Kidney tubule cell (primary cell): ENCODE measurements at regions not wholly inside any gene's neighbourhood (a gene's known extent, or its start where the extent isn't known, plus 50 kb on each side); places are given as distances from the start of the nearest gene placed in this dataset.

Experiments used
- DNase-seq: peaks from one replicate; pipeline ENCODE4 v3.0.0-alpha.2; 2018; ENCODE audit warnings: low spot score

GRCh38 chr2:199707593-199708185 lies 143.3 kb downstream of the FTCDNL1 start:
- DNase-seq: no peak

DNA sequence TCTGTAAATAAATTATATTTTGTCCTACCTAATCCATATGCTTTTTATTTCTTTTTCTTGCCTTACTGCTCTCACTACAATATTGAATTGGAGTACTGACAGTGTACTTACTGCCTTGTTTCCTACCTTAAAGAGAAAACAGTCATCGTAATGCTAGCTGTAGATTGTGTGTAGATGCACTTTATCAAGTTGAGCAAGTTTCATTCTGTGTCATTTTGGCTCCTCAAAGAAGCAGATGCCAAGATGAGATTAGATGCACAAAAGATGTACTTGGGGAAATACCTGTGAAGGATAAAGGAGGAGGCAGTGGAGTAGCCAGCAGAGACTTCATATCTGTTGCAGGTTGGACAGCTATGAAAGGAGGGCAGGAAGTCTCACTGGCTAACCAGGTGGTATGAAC lies 145.5 kb downstream of the FTCDNL1 start:
- no peak for DNase-seq

- DNase-seq: peak; percentile 43
These were observed 146.4 kb downstream of the FTCDNL1 start for GRCh38 chr2:199704358-199705238.

DNA sequence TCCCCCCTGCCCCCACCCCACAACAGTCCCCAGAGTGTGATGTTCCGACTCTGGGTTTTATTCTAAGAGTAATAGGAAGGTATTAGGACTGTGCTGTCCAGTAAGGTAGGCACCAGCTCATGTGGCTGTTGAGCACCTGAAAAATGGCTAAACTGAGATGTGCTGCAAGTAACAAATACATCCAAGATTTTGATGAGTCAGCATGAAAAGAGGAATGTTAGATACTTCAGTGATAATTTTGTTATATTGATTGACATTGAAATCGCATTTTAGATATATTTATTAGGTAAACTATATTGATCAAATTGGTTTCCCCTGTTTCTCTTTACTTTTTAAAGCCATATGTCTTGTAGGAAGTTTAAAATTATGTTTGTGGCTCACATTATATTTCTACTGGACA lies 147.8 kb downstream of the FTCDNL1 start:
- DNase-seq: no peak

DNA sequence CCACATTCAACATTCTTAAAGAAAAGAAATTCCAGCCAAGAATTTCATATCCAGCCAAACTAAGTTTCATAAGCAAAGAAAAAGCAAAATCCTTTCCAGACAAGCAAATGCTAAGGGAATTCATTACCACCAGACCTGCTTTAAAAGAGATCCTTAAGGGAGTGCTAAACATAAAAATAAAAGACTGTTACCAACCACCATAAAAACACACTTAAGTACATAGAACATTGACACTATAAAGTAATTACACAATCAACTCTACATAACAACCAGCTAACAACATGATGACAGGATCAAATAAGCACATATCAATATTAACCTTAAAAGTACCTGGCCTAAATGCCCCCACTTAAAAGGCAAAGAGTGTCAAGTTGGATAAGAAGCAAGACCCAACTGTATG lies 153.5 kb downstream of the FTCDNL1 start:
- DNase-seq: no peak

GRCh38 chr2:199696048-199696447 lies 154.9 kb downstream of the FTCDNL1 start:
- no peak for DNase-seq

- no peak for DNase-seq
These were observed 157.1 kb downstream of the FTCDNL1 start for GRCh38 chr2:199693861-199694260.

DNA sequence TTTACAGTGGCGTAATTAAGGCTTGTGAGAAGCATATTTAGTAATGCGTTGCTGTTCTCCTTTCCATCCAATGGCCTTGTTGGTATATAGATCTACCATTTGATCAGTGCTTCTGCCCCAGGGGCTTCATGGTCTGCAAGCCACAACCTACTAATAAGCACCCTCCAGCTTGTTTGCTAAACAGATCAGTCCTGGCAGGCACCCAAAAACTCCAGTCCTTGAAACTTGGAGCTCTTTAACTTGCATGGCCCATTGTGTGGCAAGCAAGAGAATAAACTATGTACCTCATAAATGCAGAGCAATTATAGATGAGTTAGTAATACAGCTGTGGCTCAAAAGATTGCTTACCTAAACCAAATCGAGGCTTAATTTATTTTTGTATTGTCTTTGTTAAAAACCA lies 158.5 kb downstream of the FTCDNL1 start:
- no peak for DNase-seq

DNA sequence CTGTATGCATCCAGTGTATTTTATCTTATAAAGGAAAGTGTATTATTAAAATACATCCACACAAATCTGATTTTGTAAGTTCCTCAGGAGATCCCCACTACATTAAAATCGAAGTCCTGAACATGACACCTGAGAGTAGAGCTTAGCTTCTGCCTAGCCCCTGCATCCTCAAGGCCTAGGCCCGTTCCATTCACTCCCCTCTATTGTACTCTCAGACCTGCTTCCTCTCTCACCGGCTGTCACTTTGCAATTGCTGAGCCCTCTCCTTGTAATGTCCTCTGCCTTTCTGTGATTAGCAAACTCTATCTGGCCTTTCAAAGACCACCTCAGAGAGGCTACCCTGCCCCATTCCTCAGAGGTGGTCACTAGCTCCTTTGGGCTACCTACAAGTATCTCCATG lies 160.8 kb downstream of the FTCDNL1 start:
- DNase-seq: no peak

DNA sequence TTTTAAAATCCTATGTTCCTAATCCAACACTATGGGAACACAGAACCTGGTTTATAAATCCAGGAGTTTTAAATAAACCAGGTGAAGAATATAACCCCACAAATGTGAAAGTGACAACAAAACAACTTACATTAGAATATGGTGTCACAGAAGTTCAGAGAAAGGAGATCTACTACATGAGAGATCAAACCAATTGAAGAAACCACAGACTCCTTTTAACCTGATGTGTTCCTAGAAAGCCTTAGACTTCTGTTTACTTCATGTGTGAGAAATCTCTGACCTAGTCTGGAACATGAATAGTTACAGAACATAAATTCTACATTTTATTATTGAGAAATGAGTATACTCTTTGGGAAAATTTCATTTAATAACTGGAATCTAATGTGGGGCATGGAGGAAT lies 165.3 kb downstream of the FTCDNL1 start:
- no peak for DNase-seq

DNA sequence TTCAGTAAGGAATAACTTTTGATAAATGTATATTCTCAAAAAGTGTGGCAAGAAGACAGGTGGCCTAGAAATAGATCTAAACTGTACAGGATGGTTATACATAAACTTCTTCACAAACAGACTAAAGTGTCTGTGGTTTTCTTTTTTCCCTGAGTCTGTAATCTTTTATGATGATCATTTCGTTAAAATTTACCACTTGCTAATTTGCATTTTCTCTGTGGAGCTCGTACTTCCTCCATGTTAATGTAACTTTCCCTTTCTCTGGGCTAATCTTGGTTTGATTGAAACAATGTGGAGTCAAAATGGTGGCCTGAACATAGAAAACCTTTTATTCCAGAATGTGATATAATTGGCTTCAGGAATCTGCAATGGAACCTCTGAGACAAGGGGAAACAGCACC lies 166.2 kb downstream of the FTCDNL1 start:
- DNase-seq: no peak

DNA sequence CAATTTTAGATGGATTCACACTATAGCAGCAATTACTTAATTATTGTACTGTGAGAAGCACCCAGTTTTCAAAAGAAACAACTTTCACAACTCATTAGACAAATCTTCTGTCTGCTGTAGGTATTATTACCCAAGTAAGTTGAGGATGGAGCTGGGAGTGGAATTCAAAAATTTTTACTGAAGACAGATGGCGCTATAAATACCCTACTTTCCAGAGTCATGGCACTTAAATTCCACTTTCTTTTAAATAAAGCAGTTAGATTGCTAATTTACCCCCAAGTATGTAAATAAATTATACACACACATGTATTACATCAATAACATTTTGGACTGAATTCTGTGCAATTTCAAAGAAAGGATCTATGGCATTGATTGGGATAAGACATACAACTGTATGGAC lies 166.8 kb downstream of the FTCDNL1 start:
- no peak for DNase-seq

- no peak for DNase-seq
These were observed 169.0 kb downstream of the FTCDNL1 start for GRCh38 chr2:199682001-199682400.

GRCh38 chr2:199680482-199680881 lies 170.5 kb downstream of the FTCDNL1 start:
- DNase-seq: no peak

DNA sequence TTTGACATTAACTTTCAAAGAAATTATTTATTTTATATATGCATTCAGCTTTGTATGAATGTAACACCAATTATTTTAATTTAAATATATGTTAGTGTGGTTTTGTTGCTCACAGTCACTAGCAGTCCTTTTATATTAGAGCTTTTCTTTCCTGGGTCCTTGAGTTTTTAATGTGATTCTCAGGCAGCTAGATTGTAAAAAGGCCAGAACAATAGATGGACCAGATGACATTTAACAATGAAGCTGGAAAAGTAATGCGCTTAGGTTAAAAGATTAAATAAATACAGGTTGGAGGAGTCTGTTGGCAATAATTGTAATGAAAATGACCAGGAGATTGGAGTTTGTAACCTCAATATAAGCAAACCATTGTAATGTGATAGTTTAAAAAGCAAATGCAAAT lies 171.1 kb downstream of the FTCDNL1 start:
- no peak for DNase-seq

GRCh38 chr2:199677881-199678280 lies 173.1 kb downstream of the FTCDNL1 start:
- DNase-seq: no peak

GRCh38 chr2:199668645-199669044 lies 182.3 kb downstream of the FTCDNL1 start:
- no peak for DNase-seq

- DNase-seq: peak; percentile 3
These were observed 187.8 kb downstream of the FTCDNL1 start for GRCh38 chr2:199663157-199663556.

DNA sequence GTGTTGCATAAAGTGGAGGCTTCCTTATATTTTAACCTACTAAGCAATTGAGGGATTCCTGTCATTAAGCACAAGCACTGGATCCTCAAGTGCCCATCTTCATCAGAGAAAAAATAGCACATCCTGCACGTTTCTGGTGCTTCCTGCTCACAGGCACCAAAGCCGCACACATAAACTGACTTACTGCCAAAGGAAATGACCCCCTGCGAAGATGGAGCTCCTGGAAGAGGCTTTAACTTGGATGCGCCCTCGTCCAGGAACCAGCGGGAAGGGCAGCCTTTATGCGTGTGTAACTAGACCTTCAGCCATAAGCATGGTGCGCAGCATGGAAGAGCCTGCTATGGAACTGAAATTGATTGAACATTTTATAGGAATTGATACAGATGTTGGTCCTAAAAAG lies 188.7 kb downstream of the FTCDNL1 start:
- no peak for DNase-seq

- DNase-seq: no peak
These were observed 190.8 kb downstream of the FTCDNL1 start for GRCh38 chr2:199660167-199660566.

DNA sequence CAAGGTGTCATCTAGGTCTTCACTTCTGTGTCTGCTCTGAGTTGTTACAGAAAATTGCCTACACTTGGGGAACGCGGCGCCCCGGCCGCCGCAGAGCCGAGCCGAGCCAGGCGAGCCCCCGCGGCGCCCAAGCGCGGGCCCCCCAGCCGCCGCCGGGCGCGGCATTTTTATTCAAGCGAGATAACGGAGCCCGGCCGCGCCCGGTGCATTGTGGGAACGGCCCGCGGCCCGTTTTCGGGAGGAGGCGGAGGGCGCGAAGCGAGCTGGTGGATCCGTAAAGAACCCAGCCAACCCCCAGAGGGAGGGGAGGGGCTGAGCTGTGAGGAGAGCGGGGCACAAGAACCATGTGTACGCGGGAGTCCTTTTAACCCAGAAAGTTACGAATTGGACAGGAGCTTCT lies 191.8 kb downstream of the FTCDNL1 start:
- peak; percentile 18 for DNase-seq

GRCh38 chr2:199646439-199646838 lies 188.7 kb upstream of the SATB2 start:
- DNase-seq: no peak

- DNase-seq: no peak
These were observed 173.4 kb upstream of the SATB2 start for GRCh38 chr2:199631129-199631528.

DNA sequence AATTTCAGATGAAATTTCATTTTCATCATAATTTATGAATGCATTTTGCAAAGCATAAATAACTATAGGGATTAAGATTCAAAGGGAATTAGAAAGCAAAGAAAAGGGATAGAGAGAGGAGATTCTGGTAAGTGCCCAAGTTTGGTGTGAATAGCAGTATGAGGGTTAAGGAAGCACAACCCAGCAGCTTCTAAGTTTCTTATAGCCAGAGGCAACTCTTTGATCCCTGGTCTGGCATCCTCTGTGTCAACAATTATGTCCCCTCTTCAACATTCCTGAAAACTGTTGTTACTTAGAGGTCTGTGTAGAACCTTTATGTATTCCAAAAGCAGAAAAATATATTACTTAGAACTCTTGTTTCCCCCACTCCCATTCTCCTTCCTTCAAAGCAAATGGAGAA lies 171.6 kb upstream of the SATB2 start:
- no peak for DNase-seq
